RWPE2 (cell line): ENCODE measurements at regions not wholly inside any gene's neighbourhood (a gene's known extent, or its start where the extent isn't known, plus 50 kb on each side); places are given as distances from the start of the nearest gene placed in this dataset.

Experiments
- ATAC-seq: fragments of 200-7000 bp; cut with Tn5 transposase; 3 replicates; pipeline ENCODE4 v1.9.1; 2021; ENCODE audit warnings: low read depth
- DNase-seq: peaks from one replicate; pipeline ENCODE4 v3.0.0-alpha.2; 2020; ENCODE audit warnings: low spot score
- H3K27ac ChIP-seq: fragments of 450-650 bp; 2 replicates; pipeline ENCODE4 v1.5.1; 2017; ENCODE audit warnings: mild to moderate bottlenecking; ENCODE audit not compliant: poor library complexity, severe bottlenecking
- H3K27me3 ChIP-seq: fragments of 250-450 bp; sonication (Bioruptor Pico); 2 replicates; pipeline ENCODE4 v1.5.1; 2021; ENCODE audit warnings: mild to moderate bottlenecking, moderate library complexity; ENCODE audit not compliant: insufficient read depth, poor library complexity, severe bottlenecking
- H3K36me3 ChIP-seq: fragments of 250-450 bp; sonication (Bioruptor Pico); 2 replicates; pipeline ENCODE4 v1.5.1; 2020; ENCODE audit warnings: low read depth, mild to moderate bottlenecking, moderate library complexity
- H3K4me1 ChIP-seq: fragments of 250-450 bp; sonication (Bioruptor Pico); 2 replicates; pipeline ENCODE4 v1.5.1; 2021; ENCODE audit warnings: mild to moderate bottlenecking, moderate library complexity; ENCODE audit not compliant: insufficient read depth, poor library complexity, severe bottlenecking
- H3K4me3 ChIP-seq: fragments of 250-450 bp; sonication (Bioruptor Pico); 2 replicates; pipeline ENCODE4 v1.5.1; 2021; ENCODE audit warnings: mild to moderate bottlenecking, moderate library complexity; ENCODE audit not compliant: severe bottlenecking
- H3K9me3 ChIP-seq: fragments of 250-450 bp; sonication (Bioruptor Pico); 2 replicates; pipeline ENCODE4 v1.5.1; 2021; ENCODE audit warnings: mild to moderate bottlenecking, moderate library complexity; ENCODE audit not compliant: severe bottlenecking
- CTCF ChIP-seq: fragments of 450-650 bp; IDR thresholded peaks from one replicate; pipeline ENCODE4 v1.5.1; 2017; ENCODE audit warnings: mild to moderate bottlenecking, moderate library complexity; ENCODE audit not compliant: poor library complexity, severe bottlenecking

- Histone ChIP-seq H3K9me3 (no peaks in the 10 kb centered on the region), H3K4me1 (no peaks in the 10 kb centered on the region), H3K4me3 (no peak overlapping the region), H3K27me3 (no peaks in the 10 kb centered on the region), H3K27ac (no peak overlapping the region), H3K36me3 (no peaks in the 10 kb centered on the region)
- no peak for TF ChIP-seq CTCF
- DNase-seq, result no peak
- no peak for ATAC-seq
These were observed 130.8 kb upstream of the BMP4 start for GRCh38 chr14:54087376-54087775.

GRCh38 chr14:54088271-54088670 lies 131.6 kb upstream of the BMP4 start:
- Histone ChIP-seq H3K9me3 (no peaks in the 10 kb centered on the region), H3K4me3 (no peak overlapping the region), H3K4me1 (no peaks in the 10 kb centered on the region), H3K27ac (no peak overlapping the region), H3K27me3 (no peaks in the 10 kb centered on the region), H3K36me3 (no peaks in the 10 kb centered on the region)
- TF ChIP-seq CTCF, result no peak
- no peak for ATAC-seq
- DNase-seq, result no peak

GRCh38 chr14:54090274-54090673 lies 133.6 kb upstream of the BMP4 start:
- Histone ChIP-seq H3K36me3 (no peaks in the 10 kb centered on the region), H3K27ac (no peak overlapping the region), H3K9me3 (peaks cover 13% of the 10 kb centered on the region), H3K27me3 (no peaks in the 10 kb centered on the region), H3K4me1 (no peaks in the 10 kb centered on the region), H3K4me3 (no peak overlapping the region)
- TF ChIP-seq CTCF, result no peak
- DNase-seq (no peak), ATAC-seq (no peak)

GRCh38 chr14:54094765-54095164 lies 138.1 kb upstream of the BMP4 start:
- Histone ChIP-seq H3K27ac (no peak overlapping the region), H3K36me3 (no peaks in the 10 kb centered on the region), H3K4me3 (no peak overlapping the region), H3K27me3 (no peaks in the 10 kb centered on the region), H3K9me3 (peaks cover 16% of the 10 kb centered on the region), H3K4me1 (peaks cover 7% of the 10 kb centered on the region)
- no peak for TF ChIP-seq CTCF
- ATAC-seq (no peak), DNase-seq (no peak)

GRCh38 chr14:54098536-54098935 lies 141.9 kb upstream of the BMP4 start:
- no peak overlapping the region for H3K27ac ChIP-seq
- no peak for ATAC-seq

More at GRCh38 chr14:54098536-54098935, 141.9 kb upstream of the BMP4 start:
- DNase-seq, result no peak
- TF ChIP-seq CTCF, result no peak
- Histone ChIP-seq H3K36me3 (no peaks in the 10 kb centered on the region), H3K27me3 (no peaks in the 10 kb centered on the region), H3K4me3 (no peak overlapping the region), H3K9me3 (peaks cover 16% of the 10 kb centered on the region), H3K4me1 (peaks cover 7% of the 10 kb centered on the region)
